ENCODE measurements at regions not wholly inside any gene's neighbourhood (a gene's known extent, or its start where the extent isn't known, plus 50 kb on each side); places are given as distances from the start of the nearest gene placed in this dataset.

GRCh38 chr16:49947907-49948678 is 76.9 kb upstream of the CNEP1R1 start:
- DNase-seq (ENCODE audit: low read depth) = no peak
- no peak for TF ChIP-seq CTCF (IDR thresholded peaks at IDR 0.05; ENCODE audit: low read depth, low read length, missing control alignments)
- in situ Hi-C loops (cut with HindIII; ENCODE audit: low sequenced_read_pairs) = no loop called here
- no peak overlapping the region for H3K4me3 ChIP-seq (ENCODE audit: low read depth, low read length)

GRCh38 chr16:49951574-49952195 is 73.3 kb upstream of the CNEP1R1 start:
- in situ Hi-C loops (cut with HindIII; ENCODE audit: low sequenced_read_pairs) = no loop called here
- TF ChIP-seq CTCF (IDR thresholded peaks at IDR 0.05; ENCODE audit: low read depth, low read length, missing control alignments) = no peak
- no peak overlapping the region for H3K4me3 ChIP-seq (ENCODE audit: low read depth, low read length)
- DNase-seq (ENCODE audit: low read depth) = no peak

GRCh38 chr16:49952386-49952785 is 72.6 kb upstream of the CNEP1R1 start:
- in situ Hi-C loops (cut with HindIII; ENCODE audit: low sequenced_read_pairs) = no loop called here
- no peak for TF ChIP-seq CTCF (IDR thresholded peaks at IDR 0.05; ENCODE audit: low read depth, low read length, missing control alignments)
- H3K4me3 ChIP-seq (ENCODE audit: low read depth, low read length) = no peak overlapping the region
- DNase-seq (ENCODE audit: low read depth) = no peak

GRCh38 chr16:49953090-49953489 is 71.9 kb upstream of the CNEP1R1 start:
- in situ Hi-C loops (cut with HindIII; ENCODE audit: low sequenced_read_pairs) = no loop called here
- no peak for TF ChIP-seq CTCF (IDR thresholded peaks at IDR 0.05; ENCODE audit: low read depth, low read length, missing control alignments)
- H3K4me3 ChIP-seq (ENCODE audit: low read depth, low read length) = no peak overlapping the region
- DNase-seq (ENCODE audit: low read depth) = no peak

GRCh38 chr16:49955858-49956257 is 69.2 kb upstream of the CNEP1R1 start:
- H3K4me3 ChIP-seq (ENCODE audit: low read depth, low read length) = no peak overlapping the region
- DNase-seq (ENCODE audit: low read depth) = no peak
- in situ Hi-C loops (cut with HindIII; ENCODE audit: low sequenced_read_pairs) = no loop called here
- no peak for TF ChIP-seq CTCF (IDR thresholded peaks at IDR 0.05; ENCODE audit: low read depth, low read length, missing control alignments)

- in situ Hi-C loops (cut with HindIII; ENCODE audit: low sequenced_read_pairs) = no loop called here
- TF ChIP-seq CTCF (IDR thresholded peaks at IDR 0.05; ENCODE audit: low read depth, low read length, missing control alignments) = no peak
- no peak for DNase-seq (ENCODE audit: low read depth)
- no peak overlapping the region for H3K4me3 ChIP-seq (ENCODE audit: low read depth, low read length)
Observed at GRCh38 chr16:49956915-49957314, 68.1 kb upstream of the CNEP1R1 start.

Measured in astrocyte of the cerebellum (primary cell).